SU-DHL-6 (cell line): ENCODE measurements at regions not wholly inside any gene's neighbourhood (a gene's known extent, or its start where the extent isn't known, plus 50 kb on each side); places are given as distances from the start of the nearest gene placed in this dataset.

Experiments
- H2AFZ ChIP-seq: fragments of 200-600 bp; sonication (generic); 2 replicates; pipeline ENCODE4 v1.6.1; 2014; ENCODE audit warnings: low read depth, mild to moderate bottlenecking, moderate library complexity, mixed read lengths, antibody characterized with exemption, low read length; ENCODE audit not compliant: severe bottlenecking
- H3F3A ChIP-seq: fragments of 200-600 bp; shearing (Covaris generic); 2 replicates; pipeline ENCODE4 v1.6.0; 2016; ENCODE audit warnings: antibody characterized with exemption, mild to moderate bottlenecking; ENCODE audit not compliant: insufficient read depth
- H3K27ac ChIP-seq: fragments of 200-600 bp; sonication (generic); 2 replicates; pipeline ENCODE4 v1.5.1; 2016; ENCODE audit warnings: low read depth, mild to moderate bottlenecking, low read length, moderate library complexity, mixed read lengths
- H3K27me3 ChIP-seq: fragments of 200-600 bp; sonication (generic), shearing (Covaris generic); 2 replicates; pipeline ENCODE4 v1.6.0; 2014; ENCODE audit warnings: mild to moderate bottlenecking, low read length
- H3K36me3 ChIP-seq: fragments of 200-600 bp; sonication (generic); 2 replicates; pipeline ENCODE4 v1.6.1; 2014; ENCODE audit warnings: mild to moderate bottlenecking, low read length, mixed read lengths
- H3K4me2 ChIP-seq: fragments of 300-600, 200-600 bp; shearing (Covaris generic), sonication (generic); 2 replicates; pipeline ENCODE4 v1.6.0; 2014; ENCODE audit warnings: low read length, low read depth, mild to moderate bottlenecking; ENCODE audit not compliant: poor library complexity, severe bottlenecking
- H3K4me3 ChIP-seq: fragments of 200-600 bp; sonication (generic); 2 replicates; pipeline ENCODE4 v1.5.1; 2014; ENCODE audit warnings: antibody characterized with exemption, low read length, mild to moderate bottlenecking, mixed read lengths; ENCODE audit not compliant: insufficient read depth, poor library complexity, severe bottlenecking
- H3K79me2 ChIP-seq: fragments of 200-600 bp; sonication (generic); 2 replicates; pipeline ENCODE4 v1.6.1; 2014; ENCODE audit warnings: mild to moderate bottlenecking, low read length, moderate library complexity; ENCODE audit not compliant: insufficient read depth
- H3K9ac ChIP-seq: fragments of 200-600 bp; sonication (generic); 2 replicates; pipeline ENCODE4 v1.7.0; 2014; ENCODE audit warnings: mild to moderate bottlenecking, low read length
- H3K9me2 ChIP-seq: fragments of 200-600 bp; sonication (generic); replicated peaks from 2 replicates; pipeline ENCODE4 v1.6.1; 2014; ENCODE audit warnings: low read length; ENCODE audit not compliant: insufficient read depth
- H3K9me3 ChIP-seq: fragments of 200-600 bp; sonication (generic); 2 replicates; pipeline ENCODE4 v1.6.1; 2014; ENCODE audit warnings: low read length, mixed read lengths; ENCODE audit not compliant: insufficient read depth
- H4K20me1 ChIP-seq: fragments of 200-600 bp; sonication (generic); 2 replicates; pipeline ENCODE4 v1.6.1; 2014; ENCODE audit warnings: low read depth, mild to moderate bottlenecking, antibody characterized with exemption, low read length, moderate library complexity, mixed read lengths
- EZH2phosphoT487 ChIP-seq: fragments of 200-600 bp; sonication (generic), shearing (Covaris generic); conservative IDR thresholded peaks from 2 replicates; pipeline ENCODE4 v1.6.1; 2018; ENCODE audit warnings: mild to moderate bottlenecking, antibody characterized with exemption, low read length, moderate library complexity, mixed read lengths
- TF ChIP-seq, protein P1 (sequence below): fragments of 200-600 bp; sonication (generic); IDR thresholded peaks from one replicate; pipeline ENCODE4 v1.5.1; 2017; ENCODE audit warnings: antibody characterized with exemption, mild to moderate bottlenecking, low read length, moderate library complexity; ENCODE audit not compliant: insufficient read depth, poor library complexity, severe bottlenecking

DNA sequence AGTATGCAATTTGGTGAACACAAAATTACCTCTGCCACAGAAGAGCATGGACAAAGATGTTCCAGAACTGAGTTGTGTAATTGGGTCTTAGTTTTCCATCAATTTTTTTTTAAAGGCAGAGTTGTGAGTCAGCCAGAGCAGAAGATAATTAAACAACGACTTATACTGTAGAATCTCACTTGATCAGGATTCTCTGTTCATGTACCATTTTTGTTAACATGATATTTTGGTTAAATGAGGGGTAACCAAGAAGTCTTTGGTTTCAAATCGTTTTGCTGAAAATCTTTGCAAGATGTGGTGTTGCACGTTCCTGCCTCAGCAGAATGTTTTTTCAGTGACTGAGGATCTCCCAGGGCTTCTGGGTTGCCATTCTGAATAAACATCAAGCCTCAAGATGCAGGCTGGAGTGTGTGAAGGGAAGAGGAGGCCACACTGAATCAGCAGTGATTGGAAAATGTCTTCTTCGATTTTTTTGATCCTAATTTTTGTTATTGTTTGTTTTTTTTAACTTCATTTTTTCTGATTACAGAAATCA lies 232.6 kb upstream of the IRX3 start:
- no peaks in the 10 kb centered on the region for H4K20me1 ChIP-seq
- H3K9ac ChIP-seq: no peak overlapping the region
- no peaks in the 10 kb centered on the region for H3K79me2 ChIP-seq
- H3F3A ChIP-seq: no peaks in the 10 kb centered on the region
- H3K27me3 ChIP-seq: no peaks in the 10 kb centered on the region; the same call in 1 of the 2 replicates
- H3K4me2 ChIP-seq: no peak overlapping the region
- no peak overlapping the region for H2AFZ ChIP-seq
- H3K9me2 ChIP-seq: no peaks in the 10 kb centered on the region
- no peak overlapping the region for H3K4me3 ChIP-seq
- H3K36me3 ChIP-seq: no peaks in the 10 kb centered on the region
- no peaks in the 10 kb centered on the region for H3K9me3 ChIP-seq
- TF ChIP-seq EZH2phosphoT487: no peak
- TF ChIP-seq, protein P1, sequence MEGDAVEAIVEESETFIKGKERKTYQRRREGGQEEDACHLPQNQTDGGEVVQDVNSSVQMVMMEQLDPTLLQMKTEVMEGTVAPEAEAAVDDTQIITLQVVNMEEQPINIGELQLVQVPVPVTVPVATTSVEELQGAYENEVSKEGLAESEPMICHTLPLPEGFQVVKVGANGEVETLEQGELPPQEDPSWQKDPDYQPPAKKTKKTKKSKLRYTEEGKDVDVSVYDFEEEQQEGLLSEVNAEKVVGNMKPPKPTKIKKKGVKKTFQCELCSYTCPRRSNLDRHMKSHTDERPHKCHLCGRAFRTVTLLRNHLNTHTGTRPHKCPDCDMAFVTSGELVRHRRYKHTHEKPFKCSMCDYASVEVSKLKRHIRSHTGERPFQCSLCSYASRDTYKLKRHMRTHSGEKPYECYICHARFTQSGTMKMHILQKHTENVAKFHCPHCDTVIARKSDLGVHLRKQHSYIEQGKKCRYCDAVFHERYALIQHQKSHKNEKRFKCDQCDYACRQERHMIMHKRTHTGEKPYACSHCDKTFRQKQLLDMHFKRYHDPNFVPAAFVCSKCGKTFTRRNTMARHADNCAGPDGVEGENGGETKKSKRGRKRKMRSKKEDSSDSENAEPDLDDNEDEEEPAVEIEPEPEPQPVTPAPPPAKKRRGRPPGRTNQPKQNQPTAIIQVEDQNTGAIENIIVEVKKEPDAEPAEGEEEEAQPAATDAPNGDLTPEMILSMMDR: no peak
- H3K27ac ChIP-seq: no peak overlapping the region

DNA sequence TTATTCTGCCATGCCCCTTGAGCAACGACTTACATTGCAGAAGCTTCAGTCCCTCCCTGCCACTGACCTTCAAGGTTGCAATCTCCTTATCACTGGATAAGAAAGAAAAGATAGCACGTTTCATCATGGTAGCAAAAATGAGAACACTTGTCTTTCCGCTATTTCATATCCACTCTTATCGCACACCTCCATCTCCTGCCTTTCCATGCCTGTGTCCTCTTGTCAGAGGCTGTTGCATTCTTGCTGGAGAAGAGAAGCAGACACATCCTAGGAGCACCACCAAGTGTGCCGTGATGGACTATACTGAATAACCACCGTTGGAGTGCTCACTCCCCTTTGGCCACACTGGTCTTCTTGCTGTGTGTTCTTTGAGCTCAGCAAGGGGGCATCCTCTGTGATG lies 230.6 kb upstream of the IRX3 start:
- no peaks in the 10 kb centered on the region for H3K79me2 ChIP-seq
- H3K9me2 ChIP-seq: no peaks in the 10 kb centered on the region
- H3K36me3 ChIP-seq: no peaks in the 10 kb centered on the region
- no peaks in the 10 kb centered on the region for H3F3A ChIP-seq
- H4K20me1 ChIP-seq: no peaks in the 10 kb centered on the region
- no peak overlapping the region for H3K9ac ChIP-seq
- H3K4me2 ChIP-seq: no peak overlapping the region
- H3K9me3 ChIP-seq: no peaks in the 10 kb centered on the region
- H3K27me3 ChIP-seq: no peaks in the 10 kb centered on the region; the same call in 1 of the 2 replicates
- no peak for TF ChIP-seq EZH2phosphoT487
- TF ChIP-seq, protein P1: no peak
- no peak overlapping the region for H3K4me3 ChIP-seq
- no peak overlapping the region for H2AFZ ChIP-seq
- H3K27ac ChIP-seq: no peak overlapping the region

DNA sequence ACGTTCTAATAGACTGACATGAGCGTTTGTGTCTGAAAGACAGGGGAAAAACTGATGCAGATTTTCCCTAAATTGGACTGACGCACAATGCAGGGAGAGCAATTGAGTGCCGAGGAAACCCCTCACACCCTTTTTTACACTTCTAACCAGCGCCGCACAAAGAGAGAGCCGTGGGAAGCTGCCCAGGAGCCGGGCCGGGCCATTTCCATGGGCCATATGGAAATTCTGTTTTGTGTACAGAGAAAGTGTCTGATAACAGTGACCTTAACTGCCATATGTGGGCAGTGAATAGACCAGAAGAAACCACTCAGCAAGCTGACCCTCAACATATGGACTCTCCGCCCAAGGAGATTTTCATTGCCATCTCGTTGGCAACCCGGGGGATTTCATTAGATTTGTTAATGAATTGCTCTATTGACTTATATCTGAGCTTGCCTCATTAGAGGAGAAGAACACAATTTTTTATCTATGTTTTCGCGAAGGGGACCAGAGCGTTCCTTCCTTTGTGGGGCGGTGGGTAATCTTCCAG lies 225.9 kb upstream of the IRX3 start:
- Histone ChIP-seq H4K20me1 (no peaks in the 10 kb centered on the region), H2AFZ (no peak overlapping the region), H3K36me3 (no peaks in the 10 kb centered on the region), H3K4me3 (no peak overlapping the region), H3K9me2 (no peaks in the 10 kb centered on the region), H3F3A (no peaks in the 10 kb centered on the region), H3K4me2 (no peak overlapping the region), H3K79me2 (no peaks in the 10 kb centered on the region), H3K27ac (no peak overlapping the region), H3K27me3 (no peaks in the 10 kb centered on the region), H3K9me3 (no peaks in the 10 kb centered on the region), H3K9ac (no peak overlapping the region)
- TF ChIP-seq, protein P1: no peak
- TF ChIP-seq EZH2phosphoT487: no peak
